ENCODE measurements at regions not wholly inside any gene's neighbourhood (a gene's known extent, or its start where the extent isn't known, plus 50 kb on each side); places are given as distances from the start of the nearest gene placed in this dataset.

DNA sequence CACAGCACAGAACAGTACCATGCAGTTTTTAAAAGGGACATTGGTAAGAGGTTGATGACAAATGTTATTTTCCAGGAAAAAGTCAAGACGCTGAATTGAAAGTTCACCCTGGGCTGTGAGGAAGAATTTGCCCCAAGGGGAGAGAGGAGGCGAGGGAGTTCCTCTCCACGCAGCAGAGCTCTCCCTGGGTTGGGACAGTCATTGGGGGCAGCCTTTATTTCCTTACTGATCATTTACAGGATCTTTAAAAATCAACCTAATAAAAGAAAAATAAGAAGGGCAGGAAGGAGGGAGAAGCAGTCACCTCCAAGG is 49.9 kb upstream of the WNT7B start:
- Histone ChIP-seq H3K36me3 (no peaks in the 10 kb centered on the region), H3K27me3 (no peaks in the 10 kb centered on the region), H3K4me3 (peak overlapping the region; percentile 33 to 70 (median 44)), H3K9me3 (no peaks in the 10 kb centered on the region), H3K4me1 (peaks cover 11 to 33% (median 15%) of the 10 kb centered on the region in 3 donors), H3K27ac (peak overlapping the region; percentile 59 to 77 (median 74))
- no peak for TF ChIP-seq POLR2A (IDR thresholded peaks at IDR 0.05)
- TF ChIP-seq, protein P1, sequence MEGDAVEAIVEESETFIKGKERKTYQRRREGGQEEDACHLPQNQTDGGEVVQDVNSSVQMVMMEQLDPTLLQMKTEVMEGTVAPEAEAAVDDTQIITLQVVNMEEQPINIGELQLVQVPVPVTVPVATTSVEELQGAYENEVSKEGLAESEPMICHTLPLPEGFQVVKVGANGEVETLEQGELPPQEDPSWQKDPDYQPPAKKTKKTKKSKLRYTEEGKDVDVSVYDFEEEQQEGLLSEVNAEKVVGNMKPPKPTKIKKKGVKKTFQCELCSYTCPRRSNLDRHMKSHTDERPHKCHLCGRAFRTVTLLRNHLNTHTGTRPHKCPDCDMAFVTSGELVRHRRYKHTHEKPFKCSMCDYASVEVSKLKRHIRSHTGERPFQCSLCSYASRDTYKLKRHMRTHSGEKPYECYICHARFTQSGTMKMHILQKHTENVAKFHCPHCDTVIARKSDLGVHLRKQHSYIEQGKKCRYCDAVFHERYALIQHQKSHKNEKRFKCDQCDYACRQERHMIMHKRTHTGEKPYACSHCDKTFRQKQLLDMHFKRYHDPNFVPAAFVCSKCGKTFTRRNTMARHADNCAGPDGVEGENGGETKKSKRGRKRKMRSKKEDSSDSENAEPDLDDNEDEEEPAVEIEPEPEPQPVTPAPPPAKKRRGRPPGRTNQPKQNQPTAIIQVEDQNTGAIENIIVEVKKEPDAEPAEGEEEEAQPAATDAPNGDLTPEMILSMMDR (IDR thresholded peaks at IDR 0.05): no peak
- 20 to 32% methylated on average over 3 of the region's 3 CpGs for WGBS, 2 donors
- intact Hi-C loops (cut with DNase I): no loop called here
- DNase-seq: no peak

GRCh38 chr22:46027211-46028105 is 50.5 kb upstream of the WNT7B start:
- H3K36me3 ChIP-seq: no peaks in the 10 kb centered on the region
- intact Hi-C loops (cut with DNase I): no loop called here
- WGBS, 2 donors: 9 to 11% methylated on average over 6 to 7 of the region's 89 CpGs
- H3K9me3 ChIP-seq: no peaks in the 10 kb centered on the region
- no peak for TF ChIP-seq POLR2A (IDR thresholded peaks at IDR 0.05)
- TF ChIP-seq, protein P1 (IDR thresholded peaks at IDR 0.05): peak in 1 of 6 experiments; percentile 8
- peak overlapping the region; percentile 33 to 70 (median 44) for H3K4me3 ChIP-seq
- no peaks in the 10 kb centered on the region for H3K27me3 ChIP-seq
- H3K27ac ChIP-seq: peak overlapping the region; percentile 59 to 77 (median 74)
- H3K4me1 ChIP-seq: peaks cover 17 to 40% (median 21%) of the 10 kb centered on the region in 3 donors
- no peak for DNase-seq

GRCh38 chr22:46028106-46028991 is 51.4 kb upstream of the WNT7B start:
- TF ChIP-seq, protein P1 (IDR thresholded peaks at IDR 0.05): no peak
- TF ChIP-seq POLR2A (IDR thresholded peaks at IDR 0.05): no peak
- H3K9me3 ChIP-seq: no peaks in the 10 kb centered on the region
- no peak for DNase-seq
- no peak overlapping the region for H3K4me3 ChIP-seq
- peak overlapping the region in 3 of 4 donors; percentile 59 to 77 (median 75) for H3K27ac ChIP-seq
- WGBS, 2 donors: 87 to 92% methylated on average over 3 to 6 of the region's 16 CpGs
- H3K4me1 ChIP-seq: peaks cover 24 to 48% (median 26%) of the 10 kb centered on the region in 3 donors
- intact Hi-C loops (cut with DNase I): no loop called here
- no peaks in the 10 kb centered on the region for H3K27me3 ChIP-seq
- H3K36me3 ChIP-seq: no peaks in the 10 kb centered on the region

- no peak for DNase-seq
- Histone ChIP-seq H3K27ac (no peak overlapping the region), H3K36me3 (no peaks in the 10 kb centered on the region), H3K4me1 (peaks cover 26 to 48% (median 28%) of the 10 kb centered on the region in 3 donors), H3K4me3 (no peak overlapping the region), H3K27me3 (no peaks in the 10 kb centered on the region), H3K9me3 (no peaks in the 10 kb centered on the region)
- intact Hi-C loops (cut with DNase I): no loop called here
- TF ChIP-seq POLR2A (IDR thresholded peaks at IDR 0.05): no peak
- TF ChIP-seq, protein P1 (IDR thresholded peaks at IDR 0.05): no peak
- 83 to 93% methylated on average over 7 to 8 of the region's 8 CpGs for WGBS, 2 donors
Measured at GRCh38 chr22:46029036-46029435, 52.1 kb upstream of the WNT7B start.
